Fibroblast of the aortic adventitia (primary cell): ENCODE measurements at regions not wholly inside any gene's neighbourhood (a gene's known extent, or its start where the extent isn't known, plus 50 kb on each side); places are given as distances from the start of the nearest gene placed in this dataset.
"Not testable (repeated sequence)": the region's sequence is repeated elsewhere in the genome, so short reads cannot be mapped to it uniquely, and the experiment has no call there.

Experiments used
- DNase-seq: peaks from one replicate; pipeline ENCODE4 v3.0.0-alpha.2; 2010; ENCODE audit warnings: low read depth
- H3K4me3 ChIP-seq: 2 replicates; pipeline ENCODE4 v1.5.1; 2011; ENCODE audit warnings: low read depth, mild to moderate bottlenecking, control low read depth, low read length, moderate library complexity
- CTCF ChIP-seq: IDR thresholded peaks from 2 replicates; pipeline ENCODE4 v1.5.1; 2011; ENCODE audit warnings: mild to moderate bottlenecking, low read length, control low read depth, inconsistent platforms; ENCODE audit not compliant: insufficient read depth

- DNase-seq: no peak
- no peak overlapping the region for H3K4me3 ChIP-seq
- TF ChIP-seq CTCF: no peak
Observed at GRCh38 chr4:173991316-173991715, 292.2 kb downstream of the FBXO8 start.

- DNase-seq: peak; percentile 50
- TF ChIP-seq CTCF: no peak
- no peak overlapping the region for H3K4me3 ChIP-seq
Observed at GRCh38 chr4:173990869-173991210, 292.6 kb downstream of the FBXO8 start.

GRCh38 chr4:173990126-173990868, 293.2 kb downstream of the FBXO8 start:
- TF ChIP-seq CTCF: peak; percentile 81
- peak; percentile 81 for DNase-seq
- no peak overlapping the region for H3K4me3 ChIP-seq

GRCh38 chr4:173963523-173963922, 319.9 kb downstream of the FBXO8 start:
- H3K4me3 ChIP-seq, DNase-seq: not testable (repeated sequence)

- DNase-seq: no peak
- H3K4me3 ChIP-seq: no peak overlapping the region
- no peak for TF ChIP-seq CTCF
Observed at GRCh38 chr4:173960398-173960797, 323.1 kb downstream of the FBXO8 start.

GRCh38 chr4:173958445-173958844, 325.0 kb downstream of the FBXO8 start:
- no peak for TF ChIP-seq CTCF
- DNase-seq: peak; percentile 40
- H3K4me3 ChIP-seq: no peak overlapping the region

GRCh38 chr4:173943547-173943946, 339.9 kb downstream of the FBXO8 start:
- no peak for TF ChIP-seq CTCF
- no peak for DNase-seq
- no peak overlapping the region for H3K4me3 ChIP-seq
